B cell (primary cell): ENCODE measurements at regions not wholly inside any gene's neighbourhood (a gene's known extent, or its start where the extent isn't known, plus 50 kb on each side); places are given as distances from the start of the nearest gene placed in this dataset.

Experiments
- ATAC-seq: fragments of 200-7000 bp; cut with Tn5 transposase; one replicate; pipeline ENCODE4 v1.10.0; 2021; ENCODE audit warnings: low read depth, mild to moderate bottlenecking, moderate number of reproducible peaks, moderate library complexity
- CTCF ChIA-PET: fragments of 350-600 bp; sonication (Branson Sonifier 250); formaldehyde crosslinking; loops from one replicate; lab custom pipeline; 2021; ENCODE audit warnings: antibody characterized with exemption, inconsistent platforms; lab: Charles Lee
- POLR2A ChIA-PET: fragments of 350-600 bp; sonication (Branson Sonifier 250); formaldehyde crosslinking; loops from one replicate; lab custom pipeline; 2021; ENCODE audit warnings: antibody characterized with exemption; lab: Charles Lee
- DNase-seq: peaks from one replicate; pipeline ENCODE4 v3.0.0; 2013
- H2AFZ ChIP-seq: 2 replicates; pipeline ENCODE4 v1.6.1; 2012; ENCODE audit warnings: mild to moderate bottlenecking, low read depth, low read length; ENCODE audit not compliant: insufficient read depth, poor library complexity, severe bottlenecking
- H3K27ac ChIP-seq, 2 donors: 1 replicate in 1 of 2; 2 replicates in 1 of 2; pipeline ENCODE4 v1.5.1; 2012 to 2013; ENCODE audit warnings: low read length in 2 of 2, mild to moderate bottlenecking in 2 of 2, moderate library complexity in 1 of 2
- H3K27me3 ChIP-seq, 4 experiments: fragments of 200-600 bp in 1 of 4; sonication (generic) in 1 of 4; replicated peaks in 1 of 4; 1 replicate in 2 of 4; 2 replicates in 2 of 4; pipeline versions ENCODE4 v1.6.1 to v1.7.0; 2013 to 2016; ENCODE audit warnings: low read length in 3 of 4, mild to moderate bottlenecking in 2 of 4, mixed read lengths in 1 of 4, moderate library complexity in 1 of 4; ENCODE audit not compliant: insufficient read depth in 4 of 4, control insufficient read depth in 3 of 4; ENCODE audit errors: control extremely low read depth in 1 of 4
- H3K36me3 ChIP-seq, 2 experiments: replicated peaks in 1 of 2; 1 replicate in 1 of 2; 2 replicates in 1 of 2; pipeline versions ENCODE4 v1.6.1 to v1.7.1; 2013; ENCODE audit warnings: low read length in 1 of 2; ENCODE audit not compliant: insufficient read depth in 2 of 2, control insufficient read depth in 1 of 2; ENCODE audit errors: control extremely low read depth in 1 of 2, extremely low read depth in 1 of 2
- H3K4me1 ChIP-seq, 2 donors: fragments of 200-600 bp in 1 of 2; sonication (generic) in 1 of 2; 1 replicate in 1 of 2; 2 replicates in 1 of 2; pipeline versions ENCODE4 v1.5.1 to v1.6.1; 2013 to 2017; ENCODE audit warnings: low read length in 2 of 2; ENCODE audit not compliant: control insufficient read depth in 2 of 2, insufficient read depth in 2 of 2
- H3K4me2 ChIP-seq: replicated peaks from 2 replicates; pipeline ENCODE3; 2012; ENCODE audit warnings: mild to moderate bottlenecking, low read depth, low read length; ENCODE audit not compliant: poor library complexity, severe bottlenecking
- H3K4me3 ChIP-seq, 5 experiments: fragments of 200-600 bp in 1 of 5; sonication (generic) in 1 of 5; 1 replicate in 3 of 5; 2 replicates in 2 of 5; pipeline versions ENCODE4 v1.5.1 to v1.7.0; 2011 to 2016; ENCODE audit warnings: low read length in 4 of 5, mild to moderate bottlenecking in 4 of 5, low read depth in 2 of 5, control low read depth in 1 of 5, moderate library complexity in 1 of 5; ENCODE audit not compliant: insufficient read depth in 1 of 5; ENCODE audit errors: control extremely low read depth in 1 of 5, extremely low read depth in 1 of 5
- H3K79me2 ChIP-seq: fragments of 200-600 bp; sonication (generic); one replicate; pipeline ENCODE4 v1.6.0; 2016; ENCODE audit warnings: low read length; ENCODE audit not compliant: control insufficient read depth, insufficient read depth
- H3K9ac ChIP-seq: fragments of 200-600 bp; sonication (generic); 2 replicates; pipeline ENCODE4 v1.6.1; 2017; ENCODE audit warnings: mild to moderate bottlenecking, low read length, moderate library complexity
- H3K9me3 ChIP-seq, 3 donors: one replicate each; pipeline versions ENCODE4 v1.6.1 to v1.7.1; 2013; ENCODE audit warnings: low read length in 2 of 3; ENCODE audit not compliant: control insufficient read depth in 2 of 3, insufficient read depth in 1 of 3; ENCODE audit errors: control extremely low read depth in 1 of 3
- H4K20me1 ChIP-seq: 2 replicates; pipeline ENCODE4 v1.6.0; 2012; ENCODE audit warnings: mild to moderate bottlenecking, low read length; ENCODE audit not compliant: insufficient read depth, control insufficient read depth, poor library complexity, severe bottlenecking
- H3K27ac Mint-ChIP-seq: one replicate; pipeline ENCODE4 v1.8.0; 2021; ENCODE audit warnings: mixed read lengths
- H3K27me3 Mint-ChIP-seq: one replicate; pipeline ENCODE4 v1.8.0; 2021; ENCODE audit warnings: mixed read lengths
- H3K4me1 Mint-ChIP-seq: one replicate; pipeline ENCODE4 v1.8.0; 2021; ENCODE audit warnings: mixed read lengths
- H3K4me3 Mint-ChIP-seq: one replicate; pipeline ENCODE4 v1.8.0; 2021; ENCODE audit warnings: mixed read lengths
- H3K9me3 Mint-ChIP-seq: one replicate; pipeline ENCODE4 v1.8.0; 2022; ENCODE audit warnings: mixed read lengths; ENCODE audit not compliant: insufficient read depth
- EZH2 ChIP-seq: IDR thresholded peaks from 2 replicates; pipeline ENCODE4 v1.6.1; 2012; ENCODE audit warnings: borderline replicate concordance, low read depth, mild to moderate bottlenecking, moderate library complexity, low read length; ENCODE audit not compliant: insufficient read depth, poor library complexity, severe bottlenecking
- WGBS: methylation state at CpG from one replicate; pipeline ENCODE4 v1.1.5; 2013; ENCODE audit warnings: missing lambda C conversion rate; ENCODE audit not compliant: insufficient coverage; 5-methylcytosine and 5-hydroxymethylcytosine counted together
- intact Hi-C: fragments of 100-400 bp; cut with micrococcal nuclease; formaldehyde crosslinking; loops from one replicate; pipeline ENCODE4 v1.10.0; 2022
- TF ChIP-seq, protein P1 (sequence below): fragments of 200-600 bp; IDR thresholded peaks from one replicate; pipeline ENCODE4 v1.8.0; 2022; ENCODE audit warnings: antibody characterized with exemption, mild to moderate bottlenecking

DNA sequence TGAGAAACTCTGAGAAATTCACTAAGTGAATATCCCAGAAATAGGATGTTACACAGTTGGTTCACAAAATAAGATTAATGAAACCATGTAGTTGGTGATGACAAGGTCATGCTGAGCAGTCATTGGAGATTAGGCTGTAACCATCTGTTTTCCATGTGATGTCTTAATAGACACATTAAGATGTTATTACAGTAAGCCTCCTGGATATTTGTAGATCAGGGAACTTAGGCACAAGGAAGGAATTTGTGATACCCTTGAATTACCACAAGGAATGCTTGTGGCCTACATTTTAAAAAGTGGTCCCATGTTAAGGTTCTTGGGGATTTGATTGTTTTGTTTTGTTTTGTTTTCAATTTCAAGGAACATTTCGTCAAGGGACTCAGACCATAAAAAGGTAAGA, 185.6 kb upstream of the BANK1 start:
- H3K36me3 ChIP-seq, result no peaks in the 10 kb centered on the region
- no CpG with 5 or more reads among the region's 1 CpG for WGBS
- H3K4me2 ChIP-seq, result no peak overlapping the region
- H3K27me3 Mint-ChIP-seq, result no peaks in the 10 kb centered on the region
- H3K4me1 Mint-ChIP-seq, result no peaks in the 10 kb centered on the region
- no peaks in the 10 kb centered on the region for H3K27me3 ChIP-seq
- no peak overlapping the region for H3K9ac ChIP-seq
- H3K79me2 ChIP-seq, result no peaks in the 10 kb centered on the region
- TF ChIP-seq, protein P1, sequence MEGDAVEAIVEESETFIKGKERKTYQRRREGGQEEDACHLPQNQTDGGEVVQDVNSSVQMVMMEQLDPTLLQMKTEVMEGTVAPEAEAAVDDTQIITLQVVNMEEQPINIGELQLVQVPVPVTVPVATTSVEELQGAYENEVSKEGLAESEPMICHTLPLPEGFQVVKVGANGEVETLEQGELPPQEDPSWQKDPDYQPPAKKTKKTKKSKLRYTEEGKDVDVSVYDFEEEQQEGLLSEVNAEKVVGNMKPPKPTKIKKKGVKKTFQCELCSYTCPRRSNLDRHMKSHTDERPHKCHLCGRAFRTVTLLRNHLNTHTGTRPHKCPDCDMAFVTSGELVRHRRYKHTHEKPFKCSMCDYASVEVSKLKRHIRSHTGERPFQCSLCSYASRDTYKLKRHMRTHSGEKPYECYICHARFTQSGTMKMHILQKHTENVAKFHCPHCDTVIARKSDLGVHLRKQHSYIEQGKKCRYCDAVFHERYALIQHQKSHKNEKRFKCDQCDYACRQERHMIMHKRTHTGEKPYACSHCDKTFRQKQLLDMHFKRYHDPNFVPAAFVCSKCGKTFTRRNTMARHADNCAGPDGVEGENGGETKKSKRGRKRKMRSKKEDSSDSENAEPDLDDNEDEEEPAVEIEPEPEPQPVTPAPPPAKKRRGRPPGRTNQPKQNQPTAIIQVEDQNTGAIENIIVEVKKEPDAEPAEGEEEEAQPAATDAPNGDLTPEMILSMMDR, result no peak
- TF ChIP-seq EZH2, result no peak
- no peaks in the 10 kb centered on the region for H4K20me1 ChIP-seq
- ChIA-PET POLR2A (no interaction called here), CTCF (no interaction called here)
- no peak overlapping the region for H3K27ac ChIP-seq
- H3K4me3 Mint-ChIP-seq, result no peak overlapping the region
- peaks cover 11% of the 10 kb centered on the region for H3K9me3 Mint-ChIP-seq
- H2AFZ ChIP-seq, result no peak overlapping the region
- ATAC-seq (no peak), DNase-seq (no peak)
- no peaks in the 10 kb centered on the region for H3K4me1 ChIP-seq
- H3K4me3 ChIP-seq, result no peak overlapping the region
- H3K27ac Mint-ChIP-seq, result no peak overlapping the region
- intact Hi-C loops, result no loop called here
- H3K9me3 ChIP-seq, result peaks cover 0 to 12% (median 4%) of the 10 kb centered on the region in 3 donors

DNA sequence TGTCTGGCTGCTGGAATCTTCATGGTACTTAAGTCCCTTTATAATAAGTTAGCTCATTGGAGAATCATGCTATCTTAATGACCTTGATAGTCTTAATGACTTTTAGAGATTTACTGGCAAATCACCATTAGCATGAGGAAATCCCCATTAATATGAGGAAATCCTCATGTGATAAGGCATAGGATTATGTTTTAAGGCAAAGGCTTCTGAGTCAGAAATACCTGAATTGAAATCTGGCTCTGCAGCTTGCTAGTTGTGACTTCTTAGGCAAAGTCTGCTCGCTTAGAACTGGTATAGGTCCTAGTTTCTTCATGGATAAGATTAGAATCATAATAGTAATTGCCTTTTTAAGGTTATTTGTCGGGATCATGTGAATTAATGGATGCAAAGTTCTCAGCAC, 190.2 kb upstream of the BANK1 start:
- no peak overlapping the region for H2AFZ ChIP-seq
- H3K79me2 ChIP-seq, result no peaks in the 10 kb centered on the region
- intact Hi-C loops, result no loop called here
- ATAC-seq (no peak), DNase-seq (no peak)
- no peaks in the 10 kb centered on the region for H3K9me3 Mint-ChIP-seq
- H3K27me3 Mint-ChIP-seq, result no peaks in the 10 kb centered on the region
- ChIA-PET CTCF (no interaction called here), POLR2A (interaction anchor here (0.7 kb wide), 1 partner anchor 459 kb away, joined by 6 read pairs; no protein-coding TSS in a partner anchor)
- no peak overlapping the region for H3K4me2 ChIP-seq
- H3K4me3 ChIP-seq, result no peak overlapping the region
- no peaks in the 10 kb centered on the region for H3K27me3 ChIP-seq
- peaks cover 15% of the 10 kb centered on the region for H3K4me1 Mint-ChIP-seq
- no peak for TF ChIP-seq EZH2
- TF ChIP-seq, protein P1, result no peak
- H3K4me1 ChIP-seq, result peaks cover 10 to 14% of the 10 kb centered on the region in 2 donors
- no peak overlapping the region for H3K4me3 Mint-ChIP-seq
- no peaks in the 10 kb centered on the region for H4K20me1 ChIP-seq
- H3K27ac ChIP-seq, result no peak overlapping the region
- no peak overlapping the region for H3K27ac Mint-ChIP-seq
- no peaks in the 10 kb centered on the region for H3K9me3 ChIP-seq
- H3K9ac ChIP-seq, result no peak overlapping the region
- WGBS, result 95% methylated on average over 2 of the region's 2 CpGs
- H3K36me3 ChIP-seq, result no peaks in the 10 kb centered on the region
